ENCODE measurements at regions not wholly inside any gene's neighbourhood (a gene's known extent, or its start where the extent isn't known, plus 50 kb on each side); places are given as distances from the start of the nearest gene placed in this dataset.
A peak's percentile ranks its signal among the peaks of the same experiment; 100 is the strongest.

DNA sequence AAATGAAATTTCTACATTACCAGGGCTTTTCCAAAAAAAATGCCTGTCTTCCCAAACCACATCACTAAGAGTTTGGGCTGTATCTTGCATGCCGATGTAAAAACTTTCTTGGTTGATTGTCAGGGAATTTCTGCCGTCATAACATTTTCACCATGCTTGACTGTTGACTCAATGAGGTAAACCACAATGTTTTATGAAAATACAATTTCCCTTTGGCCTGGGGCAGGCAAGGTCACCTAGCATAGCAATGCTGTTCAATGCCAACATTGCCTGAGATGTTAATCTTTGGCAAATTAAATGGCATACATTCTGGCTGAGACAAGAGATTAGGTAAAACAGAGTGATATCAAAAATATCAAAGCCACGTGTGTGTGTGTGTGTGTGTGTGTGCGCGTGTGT lies 137.1 kb upstream of the TBL1X start:
- Histone ChIP-seq H3K79me2 (ENCODE audit: insufficient read depth) (no peaks in the 10 kb centered on the region), H3K4me2 (ENCODE audit: unreplicated experiment) (no peak overlapping the region), H2AFZ (no peak overlapping the region), H3K36me3 (ENCODE audit: low read depth) (no peaks in the 10 kb centered on the region), H3K9ac (no peak overlapping the region), H3K9me3 (ENCODE audit: low read depth) (no peaks in the 10 kb centered on the region), H3K27me3 (replicated peaks; ENCODE audit: insufficient read depth) (no peaks in the 10 kb centered on the region), H3K27ac (no peak overlapping the region), H3K4me1 (ENCODE audit: insufficient read depth) (no peaks in the 10 kb centered on the region; the same call in 1 of the 2 replicates), H4K20me1 (ENCODE audit: insufficient read depth) (no peaks in the 10 kb centered on the region), H3K9me2 (ENCODE audit: insufficient read depth) (no peaks in the 10 kb centered on the region), H3K4me3 (no peak overlapping the region), H3F3A (ENCODE audit: insufficient read depth) (no peaks in the 10 kb centered on the region)
- WGBS, 2 experiments (ENCODE audit: low coverage in 1 of 2, low lambda C conversion rate in 2 of 2, missing lambda C conversion rate in 2 of 2), result 36 to 56% methylated on average over 5 of the region's 5 CpGs
- TF ChIP-seq EZH2 (IDR thresholded peaks at IDR 0.05; ENCODE audit: insufficient read depth, poor library complexity, severe bottlenecking) (no peak), EZH2phosphoT487 (IDR thresholded peaks at IDR 0.05; ENCODE audit: insufficient read depth, low read depth) (no peak)
- in situ Hi-C loops (cut with MboI), result no loop called here
- DNase-seq, result peak; percentile 57

DNA sequence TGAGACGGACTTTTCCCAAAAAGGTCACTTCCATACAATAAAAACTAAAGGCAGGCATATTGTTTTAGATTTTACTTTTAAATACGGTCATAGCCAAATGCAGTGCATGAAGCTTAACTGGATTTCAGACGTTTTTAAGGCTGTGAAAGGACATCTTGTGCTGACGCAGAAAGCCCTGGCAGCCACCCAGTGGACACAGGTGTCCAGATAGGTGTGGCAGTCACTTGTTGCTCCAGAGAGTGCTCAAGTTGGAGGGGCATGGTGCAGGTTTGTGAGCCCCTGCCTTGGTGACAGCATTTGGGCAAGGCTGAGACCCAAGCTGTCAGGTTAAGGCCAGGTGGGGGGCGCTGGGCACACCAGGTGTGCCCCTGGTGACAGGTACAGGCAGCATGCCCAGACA lies 135.8 kb upstream of the TBL1X start:
- WGBS, 2 experiments (ENCODE audit: low coverage in 1 of 2, low lambda C conversion rate in 2 of 2, missing lambda C conversion rate in 2 of 2), result 87 to 91% methylated on average over 4 to 5 of the region's 5 CpGs
- TF ChIP-seq EZH2 (IDR thresholded peaks at IDR 0.05; ENCODE audit: insufficient read depth, poor library complexity, severe bottlenecking), result no peak
- no peak for TF ChIP-seq EZH2phosphoT487 (IDR thresholded peaks at IDR 0.05; ENCODE audit: insufficient read depth, low read depth)
- in situ Hi-C loops (cut with MboI), result no loop called here
- Histone ChIP-seq H3K4me3 (no peak overlapping the region), H3K9me3 (ENCODE audit: low read depth) (no peaks in the 10 kb centered on the region), H3K4me2 (ENCODE audit: unreplicated experiment) (no peak overlapping the region), H3K27ac (no peak overlapping the region), H3F3A (ENCODE audit: insufficient read depth) (no peaks in the 10 kb centered on the region), H2AFZ (no peak overlapping the region), H3K4me1 (ENCODE audit: insufficient read depth) (no peaks in the 10 kb centered on the region; the same call in 1 of the 2 replicates), H3K79me2 (ENCODE audit: insufficient read depth) (no peaks in the 10 kb centered on the region), H4K20me1 (ENCODE audit: insufficient read depth) (no peaks in the 10 kb centered on the region), H3K36me3 (ENCODE audit: low read depth) (no peaks in the 10 kb centered on the region), H3K9ac (no peak overlapping the region), H3K27me3 (replicated peaks; ENCODE audit: insufficient read depth) (no peaks in the 10 kb centered on the region), H3K9me2 (ENCODE audit: insufficient read depth) (no peaks in the 10 kb centered on the region)
- no peak for DNase-seq

DNA sequence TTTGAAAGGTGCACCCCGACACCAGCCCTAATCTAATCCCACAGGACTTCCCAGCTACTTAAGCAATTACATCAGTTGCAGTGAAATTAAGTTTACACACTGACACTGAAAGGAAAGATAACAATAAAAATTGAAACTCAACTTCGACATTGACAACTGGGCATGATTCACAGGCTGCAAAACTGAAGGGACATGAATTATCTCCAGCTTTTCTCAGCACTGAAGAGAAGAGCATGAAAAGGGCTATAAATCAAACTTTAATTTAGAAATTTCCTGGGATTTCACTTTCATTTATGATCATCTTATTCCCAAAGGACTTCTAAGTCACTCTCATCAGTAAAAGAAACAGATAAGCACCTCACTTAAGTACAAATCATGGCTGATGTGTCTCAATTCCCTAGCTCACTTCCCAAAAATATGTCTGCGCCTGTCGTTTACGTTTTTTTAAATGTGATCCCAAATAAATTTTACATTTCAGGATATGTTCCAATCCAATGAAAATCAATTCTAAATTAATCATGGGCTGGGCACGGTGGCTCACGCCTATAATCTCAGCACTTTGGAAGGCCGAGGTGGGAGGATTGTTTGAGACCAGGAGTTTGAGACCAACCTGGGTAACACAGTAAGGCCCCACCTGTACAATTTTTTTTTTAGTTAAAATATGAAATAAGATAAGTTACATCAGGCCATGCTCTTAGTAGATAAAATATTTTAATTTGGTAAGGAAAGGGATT lies 134.4 kb upstream of the TBL1X start:
- TF ChIP-seq EZH2 (IDR thresholded peaks at IDR 0.05; ENCODE audit: insufficient read depth, poor library complexity, severe bottlenecking) (no peak), EZH2phosphoT487 (IDR thresholded peaks at IDR 0.05; ENCODE audit: insufficient read depth, low read depth) (no peak)
- H3K9me2 ChIP-seq (ENCODE audit: insufficient read depth), result no peaks in the 10 kb centered on the region
- H3K4me2 ChIP-seq (ENCODE audit: unreplicated experiment), result no peak overlapping the region
- H4K20me1 ChIP-seq (ENCODE audit: insufficient read depth), result no peaks in the 10 kb centered on the region
- DNase-seq, result no peak
- H3K9ac ChIP-seq, result no peak overlapping the region
- no peaks in the 10 kb centered on the region for H3K27me3 ChIP-seq (replicated peaks; ENCODE audit: insufficient read depth)
- in situ Hi-C loops (cut with MboI), result no loop called here
- no peaks in the 10 kb centered on the region for H3F3A ChIP-seq (ENCODE audit: insufficient read depth)
- H3K4me3 ChIP-seq, result no peak overlapping the region
- WGBS, 2 experiments (ENCODE audit: low coverage in 1 of 2, low lambda C conversion rate in 2 of 2, missing lambda C conversion rate in 2 of 2), result 75 to 84% methylated on average over 8 of the region's 8 CpGs
- no peaks in the 10 kb centered on the region for H3K36me3 ChIP-seq (ENCODE audit: low read depth)
- H3K79me2 ChIP-seq (ENCODE audit: insufficient read depth), result no peaks in the 10 kb centered on the region
- no peak overlapping the region for H3K27ac ChIP-seq
- no peaks in the 10 kb centered on the region; the same call in 1 of the 2 replicates for H3K4me1 ChIP-seq (ENCODE audit: insufficient read depth)
- H2AFZ ChIP-seq, result no peak overlapping the region
- no peaks in the 10 kb centered on the region for H3K9me3 ChIP-seq (ENCODE audit: low read depth)

DNA sequence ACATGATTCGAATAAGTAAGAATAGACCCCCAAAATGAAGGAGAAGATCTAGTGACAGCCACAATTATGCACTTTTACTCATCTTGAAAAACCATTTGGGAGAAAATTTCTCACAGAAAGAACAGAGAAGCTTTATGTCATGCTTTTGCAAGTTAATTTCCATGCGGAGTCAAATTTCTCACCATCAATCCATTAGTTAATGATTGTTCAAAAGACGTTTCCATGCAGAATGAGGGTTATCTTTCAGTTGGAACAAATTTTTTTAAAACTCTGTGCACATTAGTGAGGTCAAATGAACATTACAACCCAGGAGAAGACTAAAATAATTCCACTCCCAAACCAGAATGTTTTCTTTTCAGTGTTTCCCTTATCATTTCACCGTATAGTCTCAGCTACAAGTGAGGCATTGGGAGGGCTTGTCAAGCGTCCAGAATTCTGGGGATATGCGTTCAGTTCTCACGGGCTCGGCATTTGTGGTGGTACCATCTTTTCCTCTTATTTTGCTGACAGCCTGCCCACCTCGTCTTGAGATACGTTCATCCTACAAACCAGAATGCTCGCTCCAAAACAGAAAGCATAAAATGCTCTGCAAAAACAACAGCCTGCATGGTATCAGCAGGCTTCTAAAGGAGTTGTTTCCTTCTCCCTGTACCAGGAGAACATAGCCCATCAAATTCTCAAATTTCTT lies 130.8 kb upstream of the TBL1X start:
- Histone ChIP-seq H3K4me3 (no peak overlapping the region), H3K4me1 (ENCODE audit: insufficient read depth) (no peaks in the 10 kb centered on the region), H3F3A (ENCODE audit: insufficient read depth) (no peaks in the 10 kb centered on the region; the same call in 1 of the 2 replicates), H3K79me2 (ENCODE audit: insufficient read depth) (no peaks in the 10 kb centered on the region), H4K20me1 (ENCODE audit: insufficient read depth) (no peaks in the 10 kb centered on the region), H3K4me2 (ENCODE audit: unreplicated experiment) (no peak overlapping the region), H3K9me3 (ENCODE audit: low read depth) (no peaks in the 10 kb centered on the region), H2AFZ (no peak overlapping the region), H3K27ac (no peak overlapping the region), H3K36me3 (ENCODE audit: low read depth) (no peaks in the 10 kb centered on the region), H3K9ac (no peak overlapping the region), H3K9me2 (ENCODE audit: insufficient read depth) (no peaks in the 10 kb centered on the region), H3K27me3 (replicated peaks; ENCODE audit: insufficient read depth) (no peaks in the 10 kb centered on the region)
- no peak for TF ChIP-seq EZH2phosphoT487 (IDR thresholded peaks at IDR 0.05; ENCODE audit: insufficient read depth, low read depth)
- no peak for TF ChIP-seq EZH2 (IDR thresholded peaks at IDR 0.05; ENCODE audit: insufficient read depth, poor library complexity, severe bottlenecking)
- in situ Hi-C loops (cut with MboI), result no loop called here
- no peak for DNase-seq
- 95% methylated on average over 11 of the region's 11 CpGs for WGBS, 2 experiments (ENCODE audit: low coverage in 1 of 2, low lambda C conversion rate in 2 of 2, missing lambda C conversion rate in 2 of 2)

All from GM23248 (cell line).